GM21390 (cell line): ENCODE measurements at regions not wholly inside any gene's neighbourhood (a gene's known extent, or its start where the extent isn't known, plus 50 kb on each side); places are given as distances from the start of the nearest gene placed in this dataset.

Experiments used
- ATAC-seq: cut with Tn5 transposase; IDR thresholded peaks from one replicate; pipeline ENCODE4 v1.9.1; 2021; ENCODE audit not compliant: unreplicated experiment

GRCh38 chr16:55214412-55214811 is 109.6 kb upstream of the IRX6 start:
- no peak for ATAC-seq

- no peak for ATAC-seq
Measured at GRCh38 chr16:55214974-55215494, 109.0 kb upstream of the IRX6 start.

DNA sequence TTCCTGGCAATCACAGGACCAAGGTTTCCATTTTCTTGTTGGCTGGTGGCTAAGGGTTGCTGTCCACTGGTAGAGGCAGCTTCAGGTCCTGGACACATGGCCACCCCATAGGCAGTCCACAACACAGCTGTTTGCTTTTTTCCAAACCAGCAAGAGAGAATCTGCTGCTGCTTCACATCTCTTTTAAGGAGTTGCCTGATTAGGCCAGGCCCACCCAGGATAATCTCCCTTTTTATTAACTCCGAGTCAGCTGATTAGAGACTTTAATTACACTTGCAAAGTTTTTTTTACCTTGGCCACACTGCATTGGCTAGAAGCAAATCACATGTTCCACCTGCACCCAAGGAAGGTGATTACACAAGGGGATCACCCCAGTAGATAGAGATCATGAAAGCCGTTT is 106.6 kb upstream of the IRX6 start:
- ATAC-seq, result no peak

DNA sequence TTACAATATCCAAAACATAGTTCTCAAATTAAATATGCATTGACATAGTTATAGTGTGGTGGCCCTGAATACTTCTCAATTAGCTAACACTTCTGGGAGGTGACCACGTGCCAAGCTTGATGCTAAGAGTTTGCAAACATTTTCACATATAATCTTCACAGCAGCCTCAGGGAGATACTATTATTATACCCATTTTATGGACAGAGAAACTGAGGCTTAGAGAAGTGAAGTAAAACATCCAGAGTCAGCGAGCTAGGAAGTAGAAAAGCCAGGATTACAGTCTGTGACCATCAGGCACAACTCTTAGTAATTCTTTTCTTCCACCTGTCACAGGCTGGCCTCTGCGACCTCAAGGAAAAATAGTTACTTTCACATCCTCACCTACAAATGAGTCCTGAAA is 102.2 kb upstream of the IRX6 start:
- no peak for ATAC-seq

DNA sequence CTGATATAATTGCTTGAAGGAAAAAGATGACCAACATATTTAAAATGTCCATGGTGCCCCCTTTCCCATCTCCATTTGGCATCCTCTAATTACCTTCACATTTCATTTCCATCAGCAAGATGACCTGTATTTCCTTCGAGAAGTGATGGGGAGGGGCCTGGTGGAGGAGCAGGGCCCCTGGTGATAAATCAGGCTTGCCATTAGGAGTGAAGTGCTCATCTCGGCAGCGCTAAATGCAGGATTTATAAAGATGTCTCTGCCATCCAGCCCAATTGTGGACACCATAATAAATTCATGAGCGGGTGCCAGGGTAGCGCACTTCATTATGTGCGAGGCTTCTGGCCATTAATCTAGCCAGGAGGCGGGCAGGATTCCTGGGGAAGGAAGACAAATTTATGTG is 101.5 kb upstream of the IRX6 start:
- no peak for ATAC-seq

DNA sequence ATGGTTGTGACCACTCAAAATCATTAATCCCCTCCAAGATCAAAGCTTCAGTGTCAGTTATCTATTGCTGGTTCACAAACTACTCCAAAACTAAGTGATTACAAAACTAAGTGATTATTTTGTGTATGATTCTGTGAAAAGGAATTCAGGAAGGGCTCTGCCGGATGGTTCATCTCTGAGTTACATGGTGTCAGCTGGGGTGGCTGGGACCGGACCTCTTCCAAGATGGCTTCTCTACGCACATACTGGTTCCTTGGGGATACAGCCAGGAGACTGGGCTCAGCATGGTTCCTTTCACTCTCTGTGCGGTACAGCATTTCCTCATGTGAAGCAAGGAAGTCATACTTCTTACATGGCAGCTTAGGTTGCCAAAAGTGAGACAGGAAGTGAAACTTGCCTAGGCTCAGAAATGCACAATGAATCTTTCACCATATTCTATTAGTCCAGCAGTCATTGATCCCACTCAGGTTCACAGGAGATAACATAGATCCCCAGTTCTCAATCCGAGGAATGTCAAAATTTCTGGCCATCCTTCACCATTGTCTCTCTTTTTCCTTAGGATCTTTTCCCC is 97.9 kb upstream of the IRX6 start:
- ATAC-seq, result no peak

- no peak for ATAC-seq
Measured at GRCh38 chr16:55232822-55233221, 91.2 kb upstream of the IRX6 start.

- no peak for ATAC-seq
Measured at GRCh38 chr16:55233464-55233863, 90.5 kb upstream of the IRX6 start.

DNA sequence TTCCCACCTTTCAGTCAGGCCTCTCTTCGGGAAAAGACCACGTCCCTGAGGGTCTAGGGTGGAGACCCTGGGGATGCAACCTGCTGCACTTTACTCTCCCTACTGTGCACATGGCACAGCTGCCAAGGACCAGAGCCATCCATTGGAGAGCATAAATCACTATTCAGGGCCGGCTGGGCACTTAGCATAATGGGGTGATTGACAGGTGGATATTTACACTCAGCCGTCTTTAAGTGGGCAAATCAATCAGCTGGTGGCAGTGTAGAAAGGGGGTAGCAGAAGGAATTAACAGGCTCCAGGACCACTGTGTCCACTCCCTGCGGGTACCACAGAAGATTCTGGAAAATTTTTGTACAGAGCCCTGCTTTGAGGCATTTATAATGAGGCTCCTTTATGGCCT is 87.3 kb upstream of the IRX6 start:
- no peak for ATAC-seq

- ATAC-seq, result no peak
Measured at GRCh38 chr16:55239723-55240122, 84.3 kb upstream of the IRX6 start.

DNA sequence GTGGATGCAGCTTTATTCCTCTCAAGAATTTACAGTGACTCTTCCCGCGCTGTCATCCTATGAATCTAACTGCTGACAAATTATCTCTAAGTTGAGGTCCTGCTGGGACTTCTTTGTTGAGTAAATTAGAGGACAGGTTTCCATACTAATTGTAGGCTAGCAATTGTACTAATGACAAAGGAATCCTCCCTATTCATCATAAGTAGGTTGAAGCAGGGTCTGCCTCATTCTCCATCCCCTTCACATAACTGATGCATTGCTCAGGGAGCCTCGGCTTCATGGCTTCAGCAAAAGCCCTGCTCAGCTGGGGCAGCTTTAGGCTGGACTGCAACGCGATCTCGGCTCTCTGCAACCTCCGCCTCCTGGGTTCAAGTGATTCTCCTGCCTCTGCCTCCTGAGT is 83.1 kb upstream of the IRX6 start:
- no peak for ATAC-seq

DNA sequence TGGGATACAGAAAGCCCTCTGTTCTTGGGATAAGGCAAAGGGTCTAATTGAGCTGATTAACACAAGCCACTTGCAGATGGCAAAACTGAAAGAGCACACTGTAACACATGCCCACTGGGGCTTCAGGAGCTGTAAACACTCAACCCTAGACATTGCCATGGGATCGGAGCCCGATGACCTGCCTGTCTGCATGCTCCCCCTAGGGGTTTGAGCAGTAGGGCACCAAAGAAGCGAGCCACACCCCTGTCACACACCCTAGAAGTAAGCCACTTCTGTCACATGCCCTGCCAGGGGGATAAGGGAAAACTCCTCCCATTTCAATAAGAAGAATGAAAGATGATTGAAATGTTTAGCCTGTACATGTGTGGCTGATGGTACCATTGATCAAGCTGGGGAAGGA is 81.3 kb upstream of the IRX6 start:
- no peak for ATAC-seq

DNA sequence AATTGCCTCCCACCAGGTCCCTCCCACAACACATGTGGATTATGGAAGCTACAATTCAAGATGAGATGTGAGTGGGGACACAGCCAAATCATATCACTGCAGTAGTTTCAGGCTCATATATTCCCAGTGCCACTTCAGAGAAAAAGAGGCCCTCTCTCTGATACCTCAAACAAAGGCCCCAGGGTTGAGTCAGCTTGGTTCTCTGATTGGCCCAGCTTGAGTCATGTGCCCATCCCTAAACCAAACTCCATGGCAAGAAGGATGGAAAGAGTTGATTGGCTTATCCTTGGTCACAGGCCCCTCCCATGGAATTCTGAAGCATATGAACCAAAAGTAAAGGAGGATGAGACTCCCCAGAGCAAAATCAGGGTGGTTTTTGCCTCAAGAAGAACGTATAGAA is 75.9 kb upstream of the IRX6 start:
- ATAC-seq, result no peak

DNA sequence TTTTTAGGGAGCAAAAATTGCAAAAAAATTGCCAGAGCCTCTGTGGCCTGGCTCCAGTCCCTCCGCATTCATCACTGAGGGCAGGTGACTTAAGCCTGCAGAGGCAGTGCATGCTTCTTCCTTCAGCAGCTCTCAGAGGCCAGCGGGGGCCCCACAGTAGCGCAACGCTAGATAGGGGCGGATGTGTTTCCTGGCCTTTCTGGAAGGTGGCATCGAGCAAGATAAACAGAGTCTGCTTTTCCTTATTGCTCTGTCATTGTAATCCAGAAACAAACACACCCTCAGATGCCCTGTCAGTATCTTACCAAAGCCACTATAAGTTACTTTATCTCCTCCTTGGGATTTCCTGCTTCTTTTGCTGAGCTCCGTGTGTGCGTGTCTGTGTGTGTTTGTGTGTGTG is 75.5 kb upstream of the IRX6 start:
- ATAC-seq, result no peak

DNA sequence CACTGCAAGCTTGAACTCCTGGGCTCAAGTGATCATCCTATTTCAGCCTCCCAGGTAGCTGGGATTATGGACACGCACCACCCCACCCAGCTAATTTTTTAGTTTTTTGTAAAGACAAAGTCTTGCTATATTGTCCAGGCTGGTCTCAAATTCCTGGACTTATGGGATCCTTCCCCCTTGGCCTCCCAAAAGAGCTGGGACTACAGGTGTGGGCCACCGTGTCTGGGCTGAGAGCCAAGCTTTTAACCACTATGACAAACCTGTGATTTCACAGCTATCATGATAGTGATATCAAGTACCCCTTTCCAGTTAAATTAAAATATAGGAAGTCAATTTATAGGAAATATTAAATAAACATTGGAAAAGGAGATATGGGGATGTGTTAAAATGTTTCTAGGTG is 74.6 kb upstream of the IRX6 start:
- no peak for ATAC-seq

DNA sequence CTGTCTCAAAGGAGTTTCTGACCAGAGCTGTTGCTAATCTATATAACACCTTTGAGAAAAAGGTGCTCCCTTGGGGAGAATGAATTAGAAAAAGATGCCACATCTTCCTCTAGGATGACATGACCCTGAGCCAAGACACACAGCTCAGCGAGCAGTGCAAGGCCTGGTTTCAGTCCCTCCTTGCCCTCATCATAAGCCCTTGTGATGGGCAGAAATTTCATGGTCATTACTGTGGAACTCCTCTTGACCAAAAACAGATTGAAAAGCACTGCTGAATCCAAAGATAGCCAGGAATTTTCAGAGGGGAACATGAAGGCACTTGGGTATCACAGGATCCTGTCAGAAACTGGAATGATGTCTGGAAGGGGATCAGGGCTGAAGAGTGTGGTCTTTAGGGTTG is 74.1 kb upstream of the IRX6 start:
- no peak for ATAC-seq

DNA sequence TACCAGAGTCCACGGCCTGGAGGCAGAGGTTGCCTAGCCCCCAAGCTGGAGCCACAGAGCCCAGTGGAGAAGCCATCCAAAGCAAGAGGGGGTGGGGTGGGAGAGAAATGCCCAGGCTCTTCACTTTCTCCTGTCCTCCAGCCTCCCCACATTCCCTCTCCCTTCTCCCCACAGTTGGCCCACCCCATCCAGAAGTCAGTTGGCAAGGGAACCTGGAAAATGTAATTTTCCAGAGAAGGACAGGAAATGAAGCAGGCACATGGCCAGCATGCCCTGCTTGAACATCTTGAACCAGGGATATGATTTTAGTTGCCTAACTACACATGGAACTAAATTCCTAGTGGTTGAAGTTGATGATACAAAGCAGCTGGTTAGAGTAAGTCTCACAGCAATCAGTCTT is 73.3 kb upstream of the IRX6 start:
- ATAC-seq, result no peak

- ATAC-seq, result no peak
Measured at GRCh38 chr16:55251151-55251550, 72.9 kb upstream of the IRX6 start.

- ATAC-seq, result no peak
Measured at GRCh38 chr16:55252577-55252976, 71.4 kb upstream of the IRX6 start.

DNA sequence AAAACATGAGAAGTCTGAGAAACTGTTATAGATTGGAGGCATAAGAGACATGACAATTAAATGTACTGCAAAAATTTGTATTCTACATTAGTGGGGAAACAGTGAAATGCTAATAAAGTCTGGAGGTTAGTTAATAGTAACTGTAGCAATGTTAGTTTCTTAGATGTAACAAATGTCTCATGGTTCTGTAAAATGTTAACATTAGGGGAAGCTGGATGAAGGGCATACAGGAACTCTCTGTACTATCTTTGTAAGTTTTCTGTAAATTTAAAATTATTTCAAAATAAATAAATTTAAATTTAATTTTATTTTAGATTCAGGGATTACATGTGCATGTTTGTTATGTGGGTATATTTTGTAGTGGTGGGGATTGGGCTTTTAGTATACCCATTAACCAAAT is 70.0 kb upstream of the IRX6 start:
- ATAC-seq, result no peak

GRCh38 chr16:55255733-55256282 is 68.2 kb upstream of the IRX6 start:
- no peak for ATAC-seq

GRCh38 chr16:55256412-55257016 is 67.5 kb upstream of the IRX6 start:
- no peak for ATAC-seq
